Inferior parietal cortex (tissue), 1 donor: ENCODE measurements at regions not wholly inside any gene's neighbourhood (a gene's known extent, or its start where the extent isn't known, plus 50 kb on each side); places are given as distances from the start of the nearest gene placed in this dataset.
A peak's percentile ranks its signal among the peaks of the same experiment; 100 is the strongest.

Experiments used
- DNase-seq: peaks from one replicate; pipeline ENCODE4 v3.0.0-alpha.2; 2016; ENCODE audit errors: extremely low spot score

GRCh38 chr4:123096038-123096437 is 173.6 kb upstream of the NUDT6 start:
- DNase-seq: no peak

GRCh38 chr4:123102897-123103471 is 180.6 kb upstream of the NUDT6 start:
- DNase-seq: peak; percentile 52

- no peak for DNase-seq
These were observed 182.1 kb upstream of the NUDT6 start for GRCh38 chr4:123104310-123105025.

GRCh38 chr4:123105026-123105420 is 182.6 kb upstream of the NUDT6 start:
- DNase-seq: no peak

- no peak for DNase-seq
These were observed 184.3 kb upstream of the NUDT6 start for GRCh38 chr4:123106747-123107146.

GRCh38 chr4:123107444-123108252 is 185.3 kb upstream of the NUDT6 start:
- no peak for DNase-seq

- no peak for DNase-seq
These were observed 186.7 kb upstream of the NUDT6 start for GRCh38 chr4:123109139-123109538.

- no peak for DNase-seq
These were observed 187.8 kb upstream of the NUDT6 start for GRCh38 chr4:123110147-123110546.

- no peak for DNase-seq
These were observed 188.3 kb upstream of the NUDT6 start for GRCh38 chr4:123110685-123111084.

GRCh38 chr4:123113155-123113554 is 190.8 kb upstream of the NUDT6 start:
- no peak for DNase-seq

- DNase-seq: no peak
These were observed 191.9 kb upstream of the NUDT6 start for GRCh38 chr4:123114084-123114914.

GRCh38 chr4:123114915-123115756 is 192.7 kb upstream of the NUDT6 start:
- no peak for DNase-seq

GRCh38 chr4:123116412-123116811 is 194.0 kb upstream of the NUDT6 start:
- no peak for DNase-seq

GRCh38 chr4:123120473-123120872 is 198.1 kb upstream of the NUDT6 start:
- no peak for DNase-seq

GRCh38 chr4:123121241-123121907 is 199.0 kb upstream of the NUDT6 start:
- no peak for DNase-seq

- no peak for DNase-seq
These were observed 203.1 kb upstream of the NUDT6 start for GRCh38 chr4:123125477-123125876.

- peak; percentile 36 for DNase-seq
These were observed 204.8 kb upstream of the NUDT6 start for GRCh38 chr4:123127218-123127617.

GRCh38 chr4:123127875-123128274 is 205.5 kb upstream of the NUDT6 start:
- no peak for DNase-seq

GRCh38 chr4:123133397-123134050 is 211.1 kb upstream of the NUDT6 start:
- no peak for DNase-seq

- no peak for DNase-seq
These were observed 222.2 kb upstream of the NUDT6 start for GRCh38 chr4:123144616-123145015.
